Endodermal cell (in vitro differentiated cells): ENCODE measurements at regions not wholly inside any gene's neighbourhood (a gene's known extent, or its start where the extent isn't known, plus 50 kb on each side); places are given as distances from the start of the nearest gene placed in this dataset.

ENCODE experiments used
- DNase-seq: peaks from one replicate; pipeline ENCODE4 v3.0.0-alpha.2; 2017
- H3K27ac ChIP-seq: 2 replicates; pipeline ENCODE4 v1.5.1; 2013; ENCODE audit warnings: mild to moderate bottlenecking, low read depth, low read length, moderate library complexity
- H3K27me3 ChIP-seq: 2 replicates; pipeline ENCODE4 v1.6.1; 2013; ENCODE audit warnings: mild to moderate bottlenecking, low read length, moderate library complexity; ENCODE audit not compliant: insufficient read depth, control insufficient read depth, poor library complexity, severe bottlenecking
- H3K36me3 ChIP-seq: 2 replicates; pipeline ENCODE4 v1.7.0; 2013; ENCODE audit warnings: mild to moderate bottlenecking, low read length, moderate library complexity; ENCODE audit not compliant: control insufficient read depth, insufficient read depth
- H3K4me1 ChIP-seq: one replicate; pipeline ENCODE4 v1.7.0; 2013; ENCODE audit warnings: low read length; ENCODE audit not compliant: control insufficient read depth, insufficient read depth
- H3K4me3 ChIP-seq: 2 replicates; pipeline ENCODE4 v1.5.1; 2013; ENCODE audit warnings: mild to moderate bottlenecking, low read length, moderate library complexity
- H3K9ac ChIP-seq: 2 replicates; pipeline ENCODE4 v1.6.1; 2013; ENCODE audit warnings: mild to moderate bottlenecking, low read length, moderate library complexity; ENCODE audit not compliant: poor library complexity, severe bottlenecking; ENCODE audit errors: extremely low read depth
- H3K9me3 ChIP-seq: 2 replicates; pipeline ENCODE4 v1.6.1; 2013; ENCODE audit warnings: mild to moderate bottlenecking, low read length, moderate library complexity; ENCODE audit not compliant: control insufficient read depth
- H3K27ac Mint-ChIP-seq: 2 replicates; pipeline ENCODE4 v1.8.0; 2020; ENCODE audit warnings: mixed read lengths
- H3K27me3 Mint-ChIP-seq: 2 replicates; pipeline ENCODE4 v1.8.0; 2021; ENCODE audit warnings: mild to moderate bottlenecking, mixed read lengths; ENCODE audit not compliant: insufficient read depth
- H3K36me3 Mint-ChIP-seq: 2 replicates; pipeline ENCODE4 v1.8.0; 2020; ENCODE audit warnings: low read depth, mixed read lengths
- H3K4me1 Mint-ChIP-seq: 2 replicates; pipeline ENCODE4 v1.8.0; 2020; ENCODE audit warnings: mixed read lengths
- H3K4me3 Mint-ChIP-seq: 2 replicates; pipeline ENCODE4 v1.8.0; 2020; ENCODE audit warnings: mild to moderate bottlenecking, moderate library complexity, mixed read lengths
- H3K9me3 Mint-ChIP-seq: 2 replicates; pipeline ENCODE4 v1.8.0; 2020; ENCODE audit warnings: mild to moderate bottlenecking, mixed read lengths
- CTCF ChIP-seq: fragments of 200-600 bp; sonication (generic); conservative IDR thresholded peaks from 2 replicates; pipeline ENCODE4 v1.5.0; 2021; ENCODE audit warnings: antibody characterized with exemption, mild to moderate bottlenecking
- WGBS, 2 experiments: methylation state at CpG; one replicate each; pipeline versions ENCODE4 v1.1.5 to v1.1.7; 2013; ENCODE audit warnings: missing lambda C conversion rate in 2 of 2, mixed read lengths in 1 of 2; ENCODE audit not compliant: insufficient coverage in 1 of 2, insufficient read length in 1 of 2; 5-methylcytosine and 5-hydroxymethylcytosine counted together

DNA sequence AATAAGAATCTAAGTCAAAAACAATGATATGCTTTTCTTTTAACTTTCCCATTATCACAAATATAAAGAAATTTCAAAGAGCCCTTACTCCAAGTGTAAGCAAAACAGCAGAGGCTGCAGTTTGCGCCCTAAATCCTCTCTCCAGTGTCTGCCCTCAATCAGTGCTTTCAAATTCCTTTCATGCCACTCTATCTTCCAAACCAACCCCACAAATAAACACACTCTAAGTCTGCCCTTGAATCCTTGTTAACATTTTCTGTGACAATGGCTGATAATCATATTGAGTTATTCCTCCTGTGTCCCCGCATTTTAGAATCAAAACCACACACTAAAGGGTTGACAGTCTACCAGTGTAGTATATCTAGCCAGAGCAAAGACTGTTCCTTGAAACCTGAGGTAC, 317.9 kb upstream of the MARCKS start:
- H3K27ac ChIP-seq, result no peak overlapping the region
- H3K4me1 ChIP-seq, result no peaks in the 10 kb centered on the region
- no peak overlapping the region for H3K4me3 Mint-ChIP-seq
- H3K27me3 Mint-ChIP-seq, result no peaks in the 10 kb centered on the region
- no peak overlapping the region for H3K27ac Mint-ChIP-seq
- no peaks in the 10 kb centered on the region for H3K9me3 ChIP-seq
- no peak for DNase-seq
- WGBS, 2 experiments, result 82 to 90% methylated on average over 2 of the region's 2 CpGs
- no peak for TF ChIP-seq CTCF
- no peaks in the 10 kb centered on the region for H3K27me3 ChIP-seq
- H3K4me3 ChIP-seq, result no peak overlapping the region
- H3K9ac ChIP-seq, result no peak overlapping the region
- H3K9me3 Mint-ChIP-seq, result no peaks in the 10 kb centered on the region
- H3K4me1 Mint-ChIP-seq, result peaks cover 5% of the 10 kb centered on the region
- H3K36me3 ChIP-seq, result no peaks in the 10 kb centered on the region
- H3K36me3 Mint-ChIP-seq, result no peaks in the 10 kb centered on the region

- Mint-ChIP-seq H3K27ac (no peak overlapping the region), H3K36me3 (no peaks in the 10 kb centered on the region)
- H3K27ac ChIP-seq, result no peak overlapping the region
These were observed 317.5 kb upstream of the MARCKS start for GRCh38 chr6:113539623-113540022.

GRCh38 chr6:113540466-113540865, 316.7 kb upstream of the MARCKS start:
- Mint-ChIP-seq H3K27me3 (no peaks in the 10 kb centered on the region), H3K4me1 (peaks cover 5% of the 10 kb centered on the region), H3K27ac (no peak overlapping the region), H3K9me3 (no peaks in the 10 kb centered on the region), H3K36me3 (no peaks in the 10 kb centered on the region), H3K4me3 (no peak overlapping the region)
- no peaks in the 10 kb centered on the region for H3K9me3 ChIP-seq
- H3K27me3 ChIP-seq, result no peaks in the 10 kb centered on the region
- no peak overlapping the region for H3K4me3 ChIP-seq
- no peak for TF ChIP-seq CTCF
- H3K4me1 ChIP-seq, result no peaks in the 10 kb centered on the region
- H3K36me3 ChIP-seq, result no peaks in the 10 kb centered on the region
- H3K27ac ChIP-seq, result no peak overlapping the region
- DNase-seq, result no peak
- no peak overlapping the region for H3K9ac ChIP-seq

More at GRCh38 chr6:113539623-113540022, 317.5 kb upstream of the MARCKS start:
- Histone ChIP-seq H3K36me3 (no peaks in the 10 kb centered on the region), H3K9ac (no peak overlapping the region), H3K4me3 (no peak overlapping the region), H3K27me3 (no peaks in the 10 kb centered on the region), H3K4me1 (no peaks in the 10 kb centered on the region), H3K9me3 (no peaks in the 10 kb centered on the region)
- no peak for DNase-seq
- Mint-ChIP-seq H3K9me3 (no peaks in the 10 kb centered on the region), H3K27me3 (no peaks in the 10 kb centered on the region), H3K4me3 (no peak overlapping the region), H3K4me1 (peaks cover 5% of the 10 kb centered on the region)
- no peak for TF ChIP-seq CTCF
